ENCODE measurements at regions not wholly inside any gene's neighbourhood (a gene's known extent, or its start where the extent isn't known, plus 50 kb on each side); places are given as distances from the start of the nearest gene placed in this dataset.

- WGBS, 4 donors, result 70 to 76% (median 73%) methylated on average over 3 of the region's 3 CpGs
- no peak for DNase-seq
- Histone ChIP-seq H3K9me3 (replicated peaks in 1 of 3) (no peaks in the 10 kb centered on the region), H3K4me1 (replicated peaks in 1 of 2) (no peaks in the 10 kb centered on the region), H3K36me3 (replicated peaks in 1 of 2) (no peaks in the 10 kb centered on the region), H3K27me3 (no peaks in the 10 kb centered on the region), H3K4me3 (no peak overlapping the region), H3K27ac (no peak overlapping the region)
- intact Hi-C loops (cut with DNase I), result no loop called here
- TF ChIP-seq CTCF (IDR thresholded peaks at IDR 0.05), result no peak
These were observed 1673.6 kb upstream of the FLRT2 start for GRCh38 chr14:83856334-83856733.

- H3K9me3 ChIP-seq (replicated peaks in 1 of 3), result no peaks in the 10 kb centered on the region
- TF ChIP-seq POLR2A (IDR thresholded peaks at IDR 0.05), result no peak
- no peak for TF ChIP-seq CTCF (IDR thresholded peaks at IDR 0.05)
These were observed 1669.3 kb upstream of the FLRT2 start for GRCh38 chr14:83860631-83861155.

GRCh38 chr14:83863042-83863774 lies 1666.7 kb upstream of the FLRT2 start:
- Histone ChIP-seq H3K9me3 (replicated peaks in 1 of 3) (no peaks in the 10 kb centered on the region), H3K4me1 (replicated peaks in 1 of 2) (no peaks in the 10 kb centered on the region), H3K4me3 (no peak overlapping the region), H3K27me3 (no peaks in the 10 kb centered on the region), H3K27ac (no peak overlapping the region), H3K36me3 (replicated peaks in 1 of 2) (no peaks in the 10 kb centered on the region)
- intact Hi-C loops (cut with DNase I), result no loop called here
- 72 to 86% (median 79%) methylated on average over 3 of the region's 3 CpGs for WGBS, 4 donors
- no peak for DNase-seq
- no peak for TF ChIP-seq POLR2A (IDR thresholded peaks at IDR 0.05)
- TF ChIP-seq CTCF (IDR thresholded peaks at IDR 0.05), result no peak

More at GRCh38 chr14:83860631-83861155, 1669.3 kb upstream of the FLRT2 start:
- 77 to 89% (median 85%) methylated on average over 5 of the region's 5 CpGs for WGBS, 4 donors
- no peak for DNase-seq
- no peaks in the 10 kb centered on the region for H3K36me3 ChIP-seq (replicated peaks in 1 of 2)
- no peak overlapping the region for H3K4me3 ChIP-seq
- H3K27me3 ChIP-seq, result no peaks in the 10 kb centered on the region
- no peak overlapping the region for H3K27ac ChIP-seq
- intact Hi-C loops (cut with DNase I), result no loop called here
- no peaks in the 10 kb centered on the region for H3K4me1 ChIP-seq (replicated peaks in 1 of 2)

- intact Hi-C loops (cut with DNase I), result no loop called here
- no peak overlapping the region for H3K4me3 ChIP-seq
- H3K9me3 ChIP-seq (replicated peaks in 1 of 3), result no peaks in the 10 kb centered on the region
- no peaks in the 10 kb centered on the region for H3K27me3 ChIP-seq
- H3K4me1 ChIP-seq (replicated peaks in 1 of 2), result no peaks in the 10 kb centered on the region
- no peaks in the 10 kb centered on the region for H3K36me3 ChIP-seq (replicated peaks in 1 of 2)
- no peak for DNase-seq
- TF ChIP-seq CTCF (IDR thresholded peaks at IDR 0.05), result no peak
- no peak for TF ChIP-seq POLR2A (IDR thresholded peaks at IDR 0.05)
- no peak overlapping the region for H3K27ac ChIP-seq
- 83 to 93% (median 88%) methylated on average over 5 of the region's 5 CpGs for WGBS, 4 donors
These were observed 1665.8 kb upstream of the FLRT2 start for GRCh38 chr14:83864106-83864505.
